Muscle layer of duodenum (tissue), 2 donors: ENCODE measurements at regions not wholly inside any gene's neighbourhood (a gene's known extent, or its start where the extent isn't known, plus 50 kb on each side); places are given as distances from the start of the nearest gene placed in this dataset.

Experiments used
- H3K27ac ChIP-seq: one replicate; pipeline ENCODE4 v1.7.0; 2013; ENCODE audit warnings: mild to moderate bottlenecking, low read length
- H3K27me3 ChIP-seq: one replicate; pipeline ENCODE4 v1.7.0; 2013; ENCODE audit warnings: low read depth, mild to moderate bottlenecking, control low read depth, low read length
- H3K36me3 ChIP-seq, 2 donors: one replicate each; pipeline ENCODE4 v1.7.0; 2013; ENCODE audit warnings: low read length in 2 of 2, control low read depth in 1 of 2, mild to moderate bottlenecking in 1 of 2; ENCODE audit not compliant: insufficient read depth in 2 of 2, control insufficient read depth in 1 of 2
- H3K4me1 ChIP-seq, 2 donors: one replicate each; pipeline ENCODE4 v1.7.0; 2013; ENCODE audit warnings: low read length in 2 of 2, mild to moderate bottlenecking in 2 of 2, control low read depth in 1 of 2, moderate library complexity in 1 of 2; ENCODE audit not compliant: insufficient read depth in 2 of 2, control insufficient read depth in 1 of 2
- H3K4me3 ChIP-seq, 2 donors: one replicate each; pipeline ENCODE4 v1.7.0; 2013; ENCODE audit warnings: low read length in 2 of 2, low read depth in 1 of 2, mild to moderate bottlenecking in 1 of 2
- H3K9me3 ChIP-seq, 2 donors: one replicate each; pipeline ENCODE4 v1.7.0; 2013; ENCODE audit warnings: low read length in 2 of 2, control low read depth in 1 of 2, mild to moderate bottlenecking in 1 of 2; ENCODE audit not compliant: control insufficient read depth in 1 of 2
- donor health status: healthy.

GRCh38 chr4:83657336-83657735, 121.4 kb downstream of the GPAT3 start:
- H3K4me3 ChIP-seq = no peak overlapping the region
- H3K9me3 ChIP-seq = no peaks in the 10 kb centered on the region
- no peaks in the 10 kb centered on the region for H3K4me1 ChIP-seq
- no peak overlapping the region for H3K27ac ChIP-seq
- no peaks in the 10 kb centered on the region for H3K36me3 ChIP-seq
- no peaks in the 10 kb centered on the region for H3K27me3 ChIP-seq
